GM19467 (cell line): ENCODE measurements at regions not wholly inside any gene's neighbourhood (a gene's known extent, or its start where the extent isn't known, plus 50 kb on each side); places are given as distances from the start of the nearest gene placed in this dataset.
"Not testable (repeated sequence)": the region's sequence is repeated elsewhere in the genome, so short reads cannot be mapped to it uniquely, and the experiment has no call there.

Experiments used
- ATAC-seq: cut with Tn5 transposase; IDR thresholded peaks from one replicate; pipeline ENCODE4 v1.9.1; 2021; ENCODE audit warnings: mild to moderate bottlenecking, moderate library complexity; ENCODE audit not compliant: unreplicated experiment

- no peak for ATAC-seq
Observed at GRCh38 chr13:70541451-70541850, 433.2 kb upstream of the KLHL1 start.

GRCh38 chr13:70534466-70534865, 426.2 kb upstream of the KLHL1 start:
- ATAC-seq: no peak

GRCh38 chr13:70529652-70530051, 421.4 kb upstream of the KLHL1 start:
- no peak for ATAC-seq

- ATAC-seq: no peak
Observed at GRCh38 chr13:70527599-70527998, 419.3 kb upstream of the KLHL1 start.

GRCh38 chr13:70523622-70524021, 415.4 kb upstream of the KLHL1 start:
- ATAC-seq: no peak

GRCh38 chr13:70520275-70521036, 412.2 kb upstream of the KLHL1 start:
- ATAC-seq: no peak

- no peak for ATAC-seq
Observed at GRCh38 chr13:70518081-70518480, 409.8 kb upstream of the KLHL1 start.

- no peak for ATAC-seq
Observed at GRCh38 chr13:70516226-70516625, 408.0 kb upstream of the KLHL1 start.

GRCh38 chr13:70511861-70512417, 403.7 kb upstream of the KLHL1 start:
- ATAC-seq: not testable (repeated sequence)

GRCh38 chr13:70505809-70506208, 397.6 kb upstream of the KLHL1 start:
- ATAC-seq: no peak

- ATAC-seq: no peak
Observed at GRCh38 chr13:70502944-70503343, 394.7 kb upstream of the KLHL1 start.

GRCh38 chr13:70490320-70490935, 382.2 kb upstream of the KLHL1 start:
- no peak for ATAC-seq

GRCh38 chr13:70484931-70485330, 376.7 kb upstream of the KLHL1 start:
- no peak for ATAC-seq

- ATAC-seq: no peak
Observed at GRCh38 chr13:70483599-70484276, 375.5 kb upstream of the KLHL1 start.

- no peak for ATAC-seq
Observed at GRCh38 chr13:70473907-70474306, 365.7 kb upstream of the KLHL1 start.

GRCh38 chr13:70469077-70469476, 360.8 kb upstream of the KLHL1 start:
- no peak for ATAC-seq

GRCh38 chr13:70457474-70457873, 349.2 kb upstream of the KLHL1 start:
- no peak for ATAC-seq

GRCh38 chr13:70448820-70449219, 340.6 kb upstream of the KLHL1 start:
- ATAC-seq: no peak

- no peak for ATAC-seq
Observed at GRCh38 chr13:70432276-70432805, 324.1 kb upstream of the KLHL1 start.

GRCh38 chr13:70430256-70430655, 322.0 kb upstream of the KLHL1 start:
- ATAC-seq: no peak

- ATAC-seq: no peak
Observed at GRCh38 chr13:70424928-70425327, 316.7 kb upstream of the KLHL1 start.
